ENCODE measurements at regions not wholly inside any gene's neighbourhood (a gene's known extent, or its start where the extent isn't known, plus 50 kb on each side); places are given as distances from the start of the nearest gene placed in this dataset.

DNA sequence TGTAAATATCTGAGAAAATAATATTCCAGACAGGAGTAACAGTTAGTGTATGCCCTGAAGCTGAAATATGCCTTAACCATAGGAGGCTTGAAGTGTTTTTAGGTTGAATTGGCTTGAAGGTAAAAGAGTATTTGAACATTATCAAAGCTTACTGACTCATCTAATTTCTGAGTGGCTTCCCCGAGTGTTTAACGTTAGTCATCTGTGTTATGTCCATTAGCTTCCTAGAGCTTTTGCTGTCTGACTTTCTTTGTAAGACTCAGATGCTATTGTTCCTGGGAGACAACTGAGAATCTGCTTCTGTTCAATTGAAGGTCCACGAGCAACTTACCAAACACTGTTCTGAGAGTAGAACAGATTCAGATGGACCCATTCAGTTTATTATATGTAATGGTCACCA is 656.8 kb upstream of the NECTIN3 start:
- Histone ChIP-seq H3K4me3 (ENCODE audit: low read depth, low read length, poor library complexity, severe bottlenecking) (no peak overlapping the region), H3K4me1 (ENCODE audit: insufficient read depth, low read length, poor library complexity, severe bottlenecking) (peaks cover 42% of the 10 kb centered on the region), H3K36me3 (ENCODE audit: insufficient read depth, low read length, poor library complexity, severe bottlenecking) (no peaks in the 10 kb centered on the region), H3K27me3 (replicated peaks; ENCODE audit: insufficient read depth, low read depth, low read length, poor library complexity) (no peaks in the 10 kb centered on the region), H3K9me3 (ENCODE audit: low read depth, low read length, poor library complexity, severe bottlenecking) (no peaks in the 10 kb centered on the region), H3K27ac (ENCODE audit: low read depth, low read length, poor library complexity, severe bottlenecking) (peak overlapping the region; percentile 87)
- POLR2A ChIA-PET (ENCODE audit: low non-redundant PET), result no interaction called here
- intact Hi-C loops (cut with micrococcal nuclease; ENCODE audit: unreplicated experiment), result loop anchor here (10.0 kb wide), 1 partner anchor 660 kb away; the partner anchor contains the start of gene NECTIN3
- TF ChIP-seq EZH2 (IDR thresholded peaks at IDR 0.05; ENCODE audit: borderline replicate concordance, low read depth, low read length, poor library complexity, severe bottlenecking) (no peak), CTCF (conservative IDR thresholded peaks at IDR 0.05; ENCODE audit: low read depth, low read length) (no peak)
- DNase-seq (ENCODE audit: low spot score), result peak; percentile 58
- CTCF ChIA-PET, result no interaction called here
- BruUV-seq (replicated peaks), result no TSS peak

DNA sequence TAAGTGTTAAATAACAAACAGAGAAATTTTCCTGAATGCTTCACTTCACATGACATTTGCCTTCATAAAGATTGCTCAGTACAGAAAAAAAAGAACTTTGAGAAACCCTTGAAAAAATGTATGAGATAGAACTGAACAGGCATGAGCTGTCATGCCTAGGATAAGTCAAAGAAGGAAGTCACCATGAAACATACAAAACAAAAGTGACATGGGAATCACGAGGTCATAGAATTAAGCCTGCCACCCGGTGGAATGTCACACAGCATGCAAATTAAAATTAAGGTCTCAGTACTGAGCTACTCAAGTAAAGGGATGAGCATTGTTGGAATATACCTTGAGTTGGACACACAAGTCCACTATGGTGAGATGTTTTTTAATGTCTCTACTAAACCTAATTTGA is 652.5 kb upstream of the NECTIN3 start:
- intact Hi-C loops (cut with micrococcal nuclease; ENCODE audit: unreplicated experiment), result loop anchor here (10.0 kb wide), 1 partner anchor 656 kb away; the partner anchor contains the start of gene NECTIN3
- no peaks in the 10 kb centered on the region for H3K36me3 ChIP-seq (ENCODE audit: insufficient read depth, low read length, poor library complexity, severe bottlenecking)
- peaks cover 31% of the 10 kb centered on the region for H3K4me1 ChIP-seq (ENCODE audit: insufficient read depth, low read length, poor library complexity, severe bottlenecking)
- no peaks in the 10 kb centered on the region for H3K9me3 ChIP-seq (ENCODE audit: low read depth, low read length, poor library complexity, severe bottlenecking)
- ChIA-PET POLR2A (ENCODE audit: low non-redundant PET) (no interaction called here), CTCF (no interaction called here)
- BruUV-seq (replicated peaks), result no TSS peak
- peak; percentile 59 for DNase-seq (ENCODE audit: low spot score)
- H3K4me3 ChIP-seq (ENCODE audit: low read depth, low read length, poor library complexity, severe bottlenecking), result no peak overlapping the region
- H3K27me3 ChIP-seq (replicated peaks; ENCODE audit: insufficient read depth, low read depth, low read length, poor library complexity), result no peaks in the 10 kb centered on the region
- H3K27ac ChIP-seq (ENCODE audit: low read depth, low read length, poor library complexity, severe bottlenecking), result peak overlapping the region; percentile 83
- TF ChIP-seq CTCF (conservative IDR thresholded peaks at IDR 0.05; ENCODE audit: low read depth, low read length) (no peak), EZH2 (IDR thresholded peaks at IDR 0.05; ENCODE audit: borderline replicate concordance, low read depth, low read length, poor library complexity, severe bottlenecking) (no peak)

GRCh38 chr3:110419601-110420000 is 652.0 kb upstream of the NECTIN3 start:
- H3K27ac ChIP-seq (ENCODE audit: low read depth, low read length, poor library complexity, severe bottlenecking), result peak overlapping the region; percentile 83

More at GRCh38 chr3:110419601-110420000, 652.0 kb upstream of the NECTIN3 start:
- Histone ChIP-seq H3K4me1 (ENCODE audit: insufficient read depth, low read length, poor library complexity, severe bottlenecking) (peaks cover 26% of the 10 kb centered on the region), H3K36me3 (ENCODE audit: insufficient read depth, low read length, poor library complexity, severe bottlenecking) (no peaks in the 10 kb centered on the region), H3K9me3 (ENCODE audit: low read depth, low read length, poor library complexity, severe bottlenecking) (no peaks in the 10 kb centered on the region), H3K4me3 (ENCODE audit: low read depth, low read length, poor library complexity, severe bottlenecking) (no peak overlapping the region), H3K27me3 (replicated peaks; ENCODE audit: insufficient read depth, low read depth, low read length, poor library complexity) (no peaks in the 10 kb centered on the region)
- intact Hi-C loops (cut with micrococcal nuclease; ENCODE audit: unreplicated experiment), result loop anchor here (10.0 kb wide), 1 partner anchor 655 kb away; the partner anchor contains the start of gene NECTIN3
- ChIA-PET CTCF (no interaction called here), POLR2A (ENCODE audit: low non-redundant PET) (interaction anchor here (0.7 kb wide), 1 partner anchor 9 kb away, joined by 3 read pairs; no protein-coding TSS in a partner anchor)
- BruUV-seq (replicated peaks), result no TSS peak
- DNase-seq (ENCODE audit: low spot score), result no peak
- TF ChIP-seq EZH2 (IDR thresholded peaks at IDR 0.05; ENCODE audit: borderline replicate concordance, low read depth, low read length, poor library complexity, severe bottlenecking) (no peak), CTCF (conservative IDR thresholded peaks at IDR 0.05; ENCODE audit: low read depth, low read length) (no peak)

All from A673 (cell line).